ENCODE measurements at regions not wholly inside any gene's neighbourhood (a gene's known extent, or its start where the extent isn't known, plus 50 kb on each side); places are given as distances from the start of the nearest gene placed in this dataset.

GRCh38 chr10:64463406-64463805 is 942.2 kb downstream of the REEP3 start:
- no peak overlapping the region for H3K4me2 ChIP-seq (ENCODE audit: low read length)
- H4K20me1 ChIP-seq (ENCODE audit: insufficient read depth, low read length): no peaks in the 10 kb centered on the region
- H2AFZ ChIP-seq (ENCODE audit: low read depth, low read length): no peak overlapping the region
- H3K9ac ChIP-seq (ENCODE audit: low read length): no peak overlapping the region
- no peak overlapping the region for H3K27ac ChIP-seq (ENCODE audit: low read length)
- no peaks in the 10 kb centered on the region for H3K9me3 ChIP-seq (ENCODE audit: insufficient read depth, low read length)
- H3K27me3 ChIP-seq (ENCODE audit: low read depth, low read length): no peaks in the 10 kb centered on the region
- no peaks in the 10 kb centered on the region for H3K36me3 ChIP-seq (replicated peaks; ENCODE audit: low read depth, low read length)
- no peak overlapping the region for H3K4me3 ChIP-seq (ENCODE audit: low read length)
- no peak for TF ChIP-seq EZH2phosphoT487 (IDR thresholded peaks at IDR 0.05; ENCODE audit: low read depth)
- TF ChIP-seq CTCF (IDR thresholded peaks at IDR 0.05; ENCODE audit: low read depth, low read length): no peak
- H3K79me2 ChIP-seq (ENCODE audit: low read length): no peaks in the 10 kb centered on the region
- no peaks in the 10 kb centered on the region for H3K4me1 ChIP-seq (ENCODE audit: low read length)

DNA sequence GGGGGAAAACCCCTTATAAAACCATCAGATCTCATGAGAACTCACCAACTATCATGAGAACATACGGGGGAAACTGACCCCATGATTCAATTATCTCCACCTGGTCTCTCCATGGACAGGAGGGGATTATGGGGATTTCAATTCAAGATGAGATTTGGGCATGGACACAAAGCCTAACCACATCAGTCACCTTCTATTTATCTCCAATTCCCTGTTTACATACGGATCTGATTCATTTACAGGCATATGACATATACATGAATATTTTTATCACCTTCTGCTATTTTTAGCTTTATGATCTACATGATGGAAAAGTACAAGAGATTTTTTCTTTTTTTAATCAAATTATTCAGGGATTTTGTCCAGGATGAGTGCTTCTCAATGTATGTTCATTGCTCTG is 944.5 kb downstream of the REEP3 start:
- no peaks in the 10 kb centered on the region for H3K79me2 ChIP-seq (ENCODE audit: low read length)
- H3K27me3 ChIP-seq (ENCODE audit: low read depth, low read length): no peaks in the 10 kb centered on the region
- H2AFZ ChIP-seq (ENCODE audit: low read depth, low read length): no peak overlapping the region
- no peaks in the 10 kb centered on the region for H3K9me3 ChIP-seq (ENCODE audit: insufficient read depth, low read length)
- TF ChIP-seq EZH2phosphoT487 (IDR thresholded peaks at IDR 0.05; ENCODE audit: low read depth) (no peak), CTCF (IDR thresholded peaks at IDR 0.05; ENCODE audit: low read depth, low read length) (no peak)
- no peaks in the 10 kb centered on the region for H4K20me1 ChIP-seq (ENCODE audit: insufficient read depth, low read length)
- no peak overlapping the region for H3K4me3 ChIP-seq (ENCODE audit: low read length)
- H3K4me1 ChIP-seq (ENCODE audit: low read length): no peaks in the 10 kb centered on the region
- no peak overlapping the region for H3K4me2 ChIP-seq (ENCODE audit: low read length)
- no peak overlapping the region for H3K27ac ChIP-seq (ENCODE audit: low read length)
- H3K9ac ChIP-seq (ENCODE audit: low read length): no peak overlapping the region
- H3K36me3 ChIP-seq (replicated peaks; ENCODE audit: low read depth, low read length): no peaks in the 10 kb centered on the region

- no peaks in the 10 kb centered on the region for H3K4me1 ChIP-seq (ENCODE audit: low read length)
- no peak overlapping the region for H3K4me2 ChIP-seq (ENCODE audit: low read length)
These were observed 947.0 kb downstream of the REEP3 start for GRCh38 chr10:64468219-64468618.

DNA sequence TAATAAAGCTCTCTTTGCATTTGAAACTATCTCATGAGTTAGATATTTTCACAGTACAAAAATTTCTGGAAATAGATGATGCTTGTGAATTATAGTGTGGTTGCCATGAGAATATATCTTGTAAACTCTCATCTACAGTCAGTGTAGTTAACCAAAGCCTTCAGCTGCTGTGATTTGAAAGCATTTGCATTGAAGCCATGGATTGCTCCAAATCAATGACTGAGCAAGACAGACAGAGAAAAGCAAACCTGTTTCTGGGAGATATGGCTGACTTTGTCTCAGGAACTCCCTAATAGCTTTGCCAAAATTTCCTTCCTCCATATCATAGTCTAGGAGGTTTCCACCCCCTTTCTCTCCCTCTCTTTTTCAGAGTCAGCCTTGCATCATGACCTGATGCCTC is 955.3 kb downstream of the REEP3 start:
- no peak overlapping the region for H3K9ac ChIP-seq (ENCODE audit: low read length)
- H3K79me2 ChIP-seq (ENCODE audit: low read length): no peaks in the 10 kb centered on the region
- H3K4me2 ChIP-seq (ENCODE audit: low read length): no peak overlapping the region
- no peaks in the 10 kb centered on the region for H4K20me1 ChIP-seq (ENCODE audit: insufficient read depth, low read length)
- no peak overlapping the region for H3K4me3 ChIP-seq (ENCODE audit: low read length)
- no peaks in the 10 kb centered on the region for H3K27me3 ChIP-seq (ENCODE audit: low read depth, low read length)
- no peaks in the 10 kb centered on the region for H3K9me3 ChIP-seq (ENCODE audit: insufficient read depth, low read length)
- TF ChIP-seq EZH2phosphoT487 (IDR thresholded peaks at IDR 0.05; ENCODE audit: low read depth) (no peak), CTCF (IDR thresholded peaks at IDR 0.05; ENCODE audit: low read depth, low read length) (no peak)
- no peak overlapping the region for H3K27ac ChIP-seq (ENCODE audit: low read length)
- H3K4me1 ChIP-seq (ENCODE audit: low read length): no peaks in the 10 kb centered on the region
- H2AFZ ChIP-seq (ENCODE audit: low read depth, low read length): no peak overlapping the region
- no peaks in the 10 kb centered on the region for H3K36me3 ChIP-seq (replicated peaks; ENCODE audit: low read depth, low read length)

More at GRCh38 chr10:64468219-64468618, 947.0 kb downstream of the REEP3 start:
- no peaks in the 10 kb centered on the region for H3K79me2 ChIP-seq (ENCODE audit: low read length)
- no peaks in the 10 kb centered on the region for H3K27me3 ChIP-seq (ENCODE audit: low read depth, low read length)
- no peak overlapping the region for H2AFZ ChIP-seq (ENCODE audit: low read depth, low read length)
- H3K9ac ChIP-seq (ENCODE audit: low read length): no peak overlapping the region
- no peaks in the 10 kb centered on the region for H3K36me3 ChIP-seq (replicated peaks; ENCODE audit: low read depth, low read length)
- H3K27ac ChIP-seq (ENCODE audit: low read length): no peak overlapping the region
- TF ChIP-seq EZH2phosphoT487 (IDR thresholded peaks at IDR 0.05; ENCODE audit: low read depth) (no peak), CTCF (IDR thresholded peaks at IDR 0.05; ENCODE audit: low read depth, low read length) (no peak)
- no peaks in the 10 kb centered on the region for H3K9me3 ChIP-seq (ENCODE audit: insufficient read depth, low read length)
- H4K20me1 ChIP-seq (ENCODE audit: insufficient read depth, low read length): no peaks in the 10 kb centered on the region
- no peak overlapping the region for H3K4me3 ChIP-seq (ENCODE audit: low read length)
